ENCODE measurements at regions not wholly inside any gene's neighbourhood (a gene's known extent, or its start where the extent isn't known, plus 50 kb on each side); places are given as distances from the start of the nearest gene placed in this dataset.

GRCh38 chr10:4475827-4476490, 350.0 kb upstream of the AKR1E2 start:
- intact Hi-C loops (cut with DNase I): no loop called here
- H3K27ac ChIP-seq: no peak overlapping the region
- DNase-seq (no peak), ATAC-seq (peak in 1 of 8 donors; percentile 27)
- no peaks in the 10 kb centered on the region for H3K36me3 ChIP-seq
- H3K27me3 ChIP-seq: no peaks in the 10 kb centered on the region
- WGBS, 2 donors: 72 to 86% methylated on average over 13 of the region's 13 CpGs
- H3K9me3 ChIP-seq: no peaks in the 10 kb centered on the region
- no peaks in the 10 kb centered on the region for H3K4me1 ChIP-seq
- TF ChIP-seq, protein P1, sequence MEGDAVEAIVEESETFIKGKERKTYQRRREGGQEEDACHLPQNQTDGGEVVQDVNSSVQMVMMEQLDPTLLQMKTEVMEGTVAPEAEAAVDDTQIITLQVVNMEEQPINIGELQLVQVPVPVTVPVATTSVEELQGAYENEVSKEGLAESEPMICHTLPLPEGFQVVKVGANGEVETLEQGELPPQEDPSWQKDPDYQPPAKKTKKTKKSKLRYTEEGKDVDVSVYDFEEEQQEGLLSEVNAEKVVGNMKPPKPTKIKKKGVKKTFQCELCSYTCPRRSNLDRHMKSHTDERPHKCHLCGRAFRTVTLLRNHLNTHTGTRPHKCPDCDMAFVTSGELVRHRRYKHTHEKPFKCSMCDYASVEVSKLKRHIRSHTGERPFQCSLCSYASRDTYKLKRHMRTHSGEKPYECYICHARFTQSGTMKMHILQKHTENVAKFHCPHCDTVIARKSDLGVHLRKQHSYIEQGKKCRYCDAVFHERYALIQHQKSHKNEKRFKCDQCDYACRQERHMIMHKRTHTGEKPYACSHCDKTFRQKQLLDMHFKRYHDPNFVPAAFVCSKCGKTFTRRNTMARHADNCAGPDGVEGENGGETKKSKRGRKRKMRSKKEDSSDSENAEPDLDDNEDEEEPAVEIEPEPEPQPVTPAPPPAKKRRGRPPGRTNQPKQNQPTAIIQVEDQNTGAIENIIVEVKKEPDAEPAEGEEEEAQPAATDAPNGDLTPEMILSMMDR (IDR thresholded peaks at IDR 0.05): no peak
- no peak overlapping the region for H3K4me3 ChIP-seq

GRCh38 chr10:4474829-4475228, 351.2 kb upstream of the AKR1E2 start:
- H3K9me3 ChIP-seq: no peaks in the 10 kb centered on the region
- intact Hi-C loops (cut with DNase I): no loop called here
- TF ChIP-seq, protein P1 (IDR thresholded peaks at IDR 0.05): no peak
- H3K27ac ChIP-seq: no peak overlapping the region
- H3K27me3 ChIP-seq: no peaks in the 10 kb centered on the region
- H3K36me3 ChIP-seq: no peaks in the 10 kb centered on the region
- no peak overlapping the region for H3K4me3 ChIP-seq
- ATAC-seq (no peak), DNase-seq (no peak)
- no peaks in the 10 kb centered on the region for H3K4me1 ChIP-seq
- WGBS, 2 donors: 86 to 89% methylated on average over 8 of the region's 8 CpGs

DNA sequence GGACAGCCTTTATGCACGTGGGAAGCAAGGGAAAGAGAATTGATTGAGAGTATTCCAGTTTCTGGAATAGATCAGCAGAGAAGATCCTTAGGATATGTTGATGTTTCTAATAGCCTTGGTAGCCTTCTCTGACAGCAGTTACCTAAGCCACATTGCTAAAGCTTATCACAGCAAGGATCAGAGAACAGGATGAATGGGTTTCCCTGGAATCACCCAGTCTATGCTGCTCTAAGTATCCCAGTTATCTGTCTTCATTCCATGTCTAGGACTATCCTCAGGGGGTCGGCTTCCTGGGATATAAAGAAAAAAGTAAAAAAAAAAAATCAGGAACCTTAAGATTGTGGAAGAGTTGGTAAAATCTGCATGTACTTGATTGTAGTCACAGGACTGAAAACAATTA, 352.0 kb upstream of the AKR1E2 start:
- Histone ChIP-seq H3K27me3 (no peaks in the 10 kb centered on the region), H3K4me3 (no peak overlapping the region), H3K4me1 (no peaks in the 10 kb centered on the region), H3K27ac (no peak overlapping the region), H3K9me3 (no peaks in the 10 kb centered on the region), H3K36me3 (no peaks in the 10 kb centered on the region)
- intact Hi-C loops (cut with DNase I): no loop called here
- no peak for DNase-seq
- TF ChIP-seq, protein P1 (IDR thresholded peaks at IDR 0.05): no peak
- ATAC-seq: no peak
- 81 to 84% methylated on average over 2 of the region's 2 CpGs for WGBS, 2 donors

DNA sequence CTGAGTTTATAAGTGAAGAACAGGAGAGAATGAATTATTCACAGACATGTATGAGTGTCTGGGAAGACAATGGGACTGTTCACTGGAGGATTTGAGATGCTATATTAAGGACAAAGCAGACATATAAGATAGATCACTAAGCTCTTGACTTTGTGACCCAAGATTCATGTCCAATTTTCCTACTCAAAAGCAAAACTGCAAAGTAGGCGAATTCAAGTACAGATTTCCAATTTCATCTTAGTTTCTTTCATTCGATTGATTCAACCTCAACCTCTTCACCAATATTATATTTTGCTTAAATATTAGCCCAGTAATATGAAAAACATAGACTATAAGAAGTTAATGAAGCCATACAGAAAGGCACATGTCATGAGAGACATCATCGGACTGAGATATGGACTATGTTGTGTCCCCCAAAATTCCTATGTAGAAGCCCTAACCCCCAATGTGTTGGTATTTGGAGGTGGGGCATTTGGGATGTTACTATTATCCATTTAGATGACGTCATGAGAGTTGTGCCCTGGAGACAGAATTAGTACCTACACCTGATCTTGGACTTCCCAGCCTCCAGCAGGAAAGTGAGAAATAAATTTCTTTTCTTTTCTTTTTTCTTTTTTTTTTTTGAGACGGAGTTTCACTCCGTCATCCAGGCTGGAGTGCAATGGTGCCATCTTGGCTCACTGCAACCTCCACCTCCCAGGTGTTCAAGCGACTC, 353.7 kb upstream of the AKR1E2 start:
- Histone ChIP-seq H3K27ac (no peak overlapping the region), H3K9me3 (no peaks in the 10 kb centered on the region), H3K4me1 (no peaks in the 10 kb centered on the region), H3K36me3 (no peaks in the 10 kb centered on the region), H3K27me3 (no peaks in the 10 kb centered on the region), H3K4me3 (no peak overlapping the region)
- intact Hi-C loops (cut with DNase I): no loop called here
- DNase-seq (no peak), ATAC-seq (no peak)
- 96 to 99% methylated on average over 7 of the region's 7 CpGs for WGBS, 2 donors
- TF ChIP-seq, protein P1 (IDR thresholded peaks at IDR 0.05): no peak
